ENCODE measurements at regions not wholly inside any gene's neighbourhood (a gene's known extent, or its start where the extent isn't known, plus 50 kb on each side); places are given as distances from the start of the nearest gene placed in this dataset.

DNA sequence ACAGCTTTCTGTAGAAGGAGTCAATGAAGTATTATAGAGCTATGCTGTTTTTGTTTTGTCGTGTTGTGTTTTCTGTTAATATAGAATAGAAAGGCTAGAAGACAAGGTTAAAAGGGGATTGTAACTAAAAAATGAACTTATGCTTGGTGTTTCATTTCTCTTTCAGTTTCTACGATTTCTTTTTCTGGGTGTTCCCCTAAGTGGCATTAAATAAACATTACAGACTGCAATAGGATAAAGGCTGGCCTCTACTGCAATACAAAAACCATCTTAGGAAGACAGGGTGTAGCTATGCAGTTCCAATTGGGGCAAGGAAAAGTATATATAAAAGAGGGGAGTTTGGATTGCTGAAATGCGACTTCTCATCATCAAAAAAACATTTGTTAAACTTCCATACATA lies 1609.7 kb upstream of the ACVR2A start:
- DNase-seq: no peak

GRCh38 chr2:146229508-146230155 lies 1615.2 kb upstream of the ACVR2A start:
- no peak for DNase-seq

DNA sequence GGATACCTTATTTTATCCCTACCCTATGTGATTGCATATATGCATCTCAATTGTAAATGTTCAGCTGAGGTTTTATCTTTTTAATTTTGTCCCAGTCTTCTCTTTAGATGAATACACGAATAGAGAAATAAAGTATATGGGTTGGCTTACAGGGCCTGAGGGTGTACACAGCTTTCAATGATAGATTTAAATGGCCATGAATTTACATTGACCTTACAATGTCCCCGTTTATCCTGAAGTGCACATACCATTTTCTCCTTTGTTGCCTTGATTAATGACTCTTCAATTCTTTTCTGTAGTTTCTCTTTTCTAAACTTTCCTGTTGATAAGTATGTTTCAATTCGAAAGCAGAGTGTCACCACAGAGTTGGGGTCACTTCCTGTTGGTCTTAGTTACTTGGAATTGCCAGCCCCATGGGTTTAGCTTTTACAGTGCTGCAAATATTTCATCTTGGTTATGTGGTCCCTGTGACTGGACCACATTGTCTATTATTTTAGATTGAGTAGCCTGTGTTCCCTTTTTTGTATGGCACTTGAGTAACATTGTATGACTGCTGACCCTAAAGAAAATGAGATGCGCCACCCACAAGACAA lies 1616.3 kb upstream of the ACVR2A start:
- DNase-seq: no peak

GRCh38 chr2:146228020-146228393 lies 1616.8 kb upstream of the ACVR2A start:
- no peak for DNase-seq

- DNase-seq: no peak
Measured at GRCh38 chr2:146227152-146228019, 1617.4 kb upstream of the ACVR2A start.

- DNase-seq: no peak
Measured at GRCh38 chr2:146226077-146226476, 1618.8 kb upstream of the ACVR2A start.

DNA sequence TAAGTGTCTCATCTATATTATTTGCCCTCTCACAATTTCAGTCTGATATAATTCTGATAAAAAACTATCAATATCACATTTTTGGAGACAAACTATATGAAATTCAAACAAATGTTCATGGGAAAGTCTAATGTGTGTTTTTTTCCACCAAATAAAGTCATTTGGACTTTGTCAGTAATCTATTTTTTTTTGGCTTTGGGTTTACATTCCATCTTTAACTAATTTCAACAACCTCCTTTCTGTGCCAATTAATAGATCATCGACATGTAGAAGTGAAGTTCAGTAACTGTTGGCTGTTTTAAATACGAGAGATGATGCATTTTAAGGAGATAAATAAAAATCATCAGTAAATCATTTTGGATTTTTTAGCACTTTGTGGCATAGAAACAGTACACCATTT lies 1623.0 kb upstream of the ACVR2A start:
- DNase-seq: no peak

DNA sequence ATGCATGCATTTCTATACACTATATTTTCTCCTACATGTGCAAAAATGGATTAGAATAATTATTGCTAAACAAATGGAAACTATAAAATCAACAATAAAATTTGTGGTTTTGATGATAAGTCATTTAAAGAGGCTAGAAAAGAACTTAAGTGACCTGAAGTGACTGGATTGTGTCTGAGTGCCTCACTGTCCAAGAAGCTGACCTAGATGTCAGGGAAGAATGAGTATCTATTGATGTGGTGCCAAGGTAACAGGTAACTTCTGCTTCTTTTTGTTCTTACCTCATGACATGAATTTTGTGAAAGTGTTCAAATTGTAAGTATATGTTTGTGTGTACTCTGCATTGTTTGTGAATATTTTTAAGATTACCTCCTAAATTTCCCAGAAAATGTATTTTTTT lies 1623.9 kb upstream of the ACVR2A start:
- no peak for DNase-seq

GRCh38 chr2:146214394-146214929 lies 1630.4 kb upstream of the ACVR2A start:
- DNase-seq: no peak

GRCh38 chr2:146213674-146214073 lies 1631.2 kb upstream of the ACVR2A start:
- no peak for DNase-seq

DNA sequence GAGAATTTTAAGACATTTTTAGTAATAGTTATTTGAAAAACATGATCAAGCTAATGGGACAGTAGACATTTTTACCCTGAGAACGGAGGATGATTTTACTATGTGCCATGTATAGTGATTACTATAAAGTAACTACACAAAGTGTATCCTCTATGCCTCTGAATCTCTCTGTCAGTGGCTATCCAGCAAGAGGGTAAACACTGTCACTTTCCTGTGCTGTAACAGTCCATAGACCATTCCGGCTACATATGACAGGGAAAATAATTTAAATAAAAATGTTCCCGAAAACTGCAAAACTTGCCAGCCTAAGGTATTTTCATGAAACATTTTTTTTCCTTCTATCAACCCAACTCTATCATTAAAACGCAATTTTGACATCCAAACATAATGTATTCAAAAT lies 1632.2 kb upstream of the ACVR2A start:
- DNase-seq: no peak

GRCh38 chr2:146209842-146210275 lies 1635.0 kb upstream of the ACVR2A start:
- DNase-seq: no peak

GRCh38 chr2:146207901-146208300 lies 1636.9 kb upstream of the ACVR2A start:
- DNase-seq: no peak

DNA sequence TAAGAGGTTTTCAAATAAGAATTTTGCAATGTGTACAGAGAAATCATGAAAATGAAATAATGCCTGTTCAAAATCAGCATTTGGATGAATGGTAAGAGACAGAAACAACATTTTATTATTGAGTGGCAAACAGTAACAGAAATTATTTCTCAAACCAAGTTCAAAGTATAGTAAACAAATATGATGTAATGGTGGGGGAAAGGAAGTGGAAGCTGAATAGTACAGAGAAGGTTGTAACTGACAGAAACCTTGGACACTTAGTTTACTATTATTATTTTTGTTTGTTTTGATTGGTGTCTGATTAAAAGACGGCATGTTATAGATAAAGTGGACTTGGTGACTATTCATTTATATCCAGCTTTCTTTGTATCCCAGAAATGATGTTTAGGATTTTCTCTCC lies 1637.4 kb upstream of the ACVR2A start:
- no peak for DNase-seq

DNA sequence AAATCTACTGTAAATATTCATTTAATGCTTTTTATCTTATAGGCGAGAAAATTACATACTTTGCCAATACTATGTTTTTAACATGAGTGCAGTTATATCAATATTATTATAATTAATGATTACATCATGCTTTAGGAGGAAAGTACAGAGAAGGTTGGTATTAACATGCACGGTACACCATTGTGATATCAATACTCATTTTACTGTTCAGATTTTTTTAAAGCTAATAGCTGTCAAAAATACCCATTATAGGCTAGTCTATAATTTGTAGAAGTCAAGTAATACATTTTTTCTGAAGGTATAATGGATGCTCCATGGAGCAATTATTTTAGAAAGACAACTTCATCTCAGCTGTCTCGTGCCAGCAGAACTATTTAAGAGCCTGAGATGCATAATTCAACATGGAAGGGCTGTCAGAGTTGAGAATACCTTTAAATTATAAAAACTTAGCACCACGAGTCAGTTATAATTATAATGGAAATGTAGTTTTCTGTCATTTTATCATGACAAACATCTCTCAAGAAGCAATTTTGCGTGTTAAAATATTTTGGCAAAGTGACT lies 1641.7 kb upstream of the ACVR2A start:
- DNase-seq: no peak

- DNase-seq: no peak
Measured at GRCh38 chr2:146193619-146194018, 1651.2 kb upstream of the ACVR2A start.

DNA sequence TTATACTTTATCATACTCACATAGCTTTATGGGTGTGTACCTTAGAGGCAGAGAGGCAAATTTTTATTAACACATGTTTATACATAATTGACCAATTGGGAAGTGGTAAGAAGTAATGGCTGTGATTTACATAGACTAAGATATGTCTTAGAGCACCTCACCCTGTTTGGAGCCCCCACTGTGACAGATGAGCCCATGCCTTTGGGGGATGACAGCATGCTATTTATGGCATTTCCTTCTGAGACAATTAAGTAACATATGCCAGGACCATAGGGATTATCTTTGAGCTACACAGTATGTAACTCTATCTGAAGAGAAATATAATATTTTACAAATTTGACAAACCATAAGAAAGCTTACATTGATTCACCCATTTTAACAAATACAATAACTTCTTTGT lies 1655.3 kb upstream of the ACVR2A start:
- DNase-seq: no peak

DNA sequence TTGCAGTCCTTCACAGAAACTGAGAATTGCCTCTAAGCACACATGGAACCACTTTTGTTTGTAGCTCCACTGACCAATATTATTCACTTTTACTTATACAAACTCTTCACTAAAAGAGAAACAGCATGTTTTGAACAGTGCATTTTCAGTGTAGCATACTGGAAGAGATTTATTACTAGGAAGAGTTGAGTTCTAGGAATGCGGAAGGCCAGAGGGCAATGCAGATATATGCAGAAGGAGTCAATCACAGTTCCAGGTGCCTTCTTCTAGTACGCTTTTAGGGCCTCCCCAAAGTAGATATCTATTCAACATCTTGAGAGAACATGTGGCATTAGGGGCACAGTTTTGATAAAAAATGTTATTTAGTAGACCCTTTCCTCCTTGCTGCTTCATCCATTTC lies 1654.0 kb upstream of the ZEB2 start:
- DNase-seq: no peak

DNA sequence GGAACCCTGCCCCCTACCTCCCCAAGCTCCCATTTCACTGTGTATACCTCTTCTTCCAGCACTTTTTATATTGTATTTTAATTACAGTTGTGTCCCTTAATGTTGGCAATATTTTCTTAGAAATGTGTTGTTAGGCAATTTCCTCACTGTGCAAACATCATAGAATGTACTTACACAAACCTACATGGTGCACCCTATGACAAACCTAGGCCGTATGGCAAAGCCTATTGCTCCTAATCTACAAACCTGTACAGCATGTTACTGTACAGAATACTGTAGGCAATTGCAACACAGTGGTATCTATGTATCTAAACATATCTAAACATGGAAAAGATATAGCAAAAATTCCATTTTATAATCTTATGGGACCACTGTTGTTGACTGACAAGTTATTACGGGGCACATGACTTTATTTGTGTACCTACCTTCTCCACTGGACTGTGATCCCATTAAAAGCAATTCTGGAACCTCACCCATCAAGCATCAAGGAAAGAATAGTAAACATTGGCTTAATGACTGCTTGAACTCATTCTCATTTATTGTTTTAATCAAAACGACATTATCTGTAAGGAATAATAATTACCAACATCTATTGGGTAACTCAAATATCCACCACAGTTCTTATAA lies 1641.5 kb upstream of the ZEB2 start:
- DNase-seq: no peak

- no peak for DNase-seq
Measured at GRCh38 chr2:146158072-146158674, 1638.3 kb upstream of the ZEB2 start.

DNA sequence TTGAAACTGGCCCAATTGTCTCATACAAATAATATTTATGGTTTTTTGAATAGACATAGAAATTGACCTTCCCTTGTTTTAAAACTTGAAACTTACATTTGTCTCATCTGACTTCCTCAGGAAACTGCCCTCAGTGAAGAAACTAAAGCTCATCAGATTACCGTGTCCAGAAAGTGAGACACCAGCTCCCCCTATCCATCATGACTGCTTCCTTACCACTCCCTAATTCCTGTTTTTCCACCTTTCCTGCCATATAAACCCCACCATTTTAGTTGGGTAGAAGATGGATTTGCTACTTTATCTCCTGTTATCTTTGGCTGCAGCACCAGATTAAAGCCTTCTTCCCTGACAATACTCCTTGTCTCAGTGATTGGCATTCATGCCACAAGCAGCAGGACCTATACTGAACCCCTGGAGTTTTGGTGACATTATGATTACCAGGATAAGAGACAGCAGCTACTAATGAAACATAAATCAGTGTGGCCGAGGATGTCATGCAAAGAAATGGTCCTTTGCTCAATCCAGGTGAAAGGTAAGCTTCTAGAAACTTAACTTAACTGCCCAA lies 1627.6 kb upstream of the ZEB2 start:
- no peak for DNase-seq

GRCh38 chr2:146143971-146144370 lies 1624.1 kb upstream of the ZEB2 start:
- DNase-seq: no peak
